ENCODE measurements at regions not wholly inside any gene's neighbourhood (a gene's known extent, or its start where the extent isn't known, plus 50 kb on each side); places are given as distances from the start of the nearest gene placed in this dataset.

- no peaks in the 10 kb centered on the region for H4K20me1 ChIP-seq (ENCODE audit: insufficient read depth)
- ChIA-PET RAD21 (ENCODE audit: low non-redundant PET in 1 of 2, low total read pairs in 2 of 2, uncharacterized antibody in 2 of 2, unreplicated experiment in 2 of 2) (interaction anchor here in 1 of 2 experiments (0.7 kb wide), 1 partner anchor 953 kb away, joined by 4 read pairs; no protein-coding TSS in a partner anchor), POLR2A (no interaction called here), CTCF (no interaction called here)
- H3K9me3 ChIP-seq (ENCODE audit: control insufficient read depth in 1 of 2, insufficient read depth in 1 of 2, low read depth in 1 of 2, low read length in 2 of 2), result no peaks in the 10 kb centered on the region
- no peaks in the 10 kb centered on the region for H3K36me3 ChIP-seq (ENCODE audit: control insufficient read depth in 1 of 2, insufficient read depth in 2 of 2, low read length in 2 of 2)
- H2AFZ ChIP-seq (ENCODE audit: low read depth, low read length, poor library complexity, severe bottlenecking), result no peak overlapping the region
- H3K9me2 ChIP-seq (ENCODE audit: insufficient read depth), result no peaks in the 10 kb centered on the region
- intact Hi-C loops (cut with micrococcal nuclease), result no loop called here
- no peak for ATAC-seq
- H3K79me2 ChIP-seq (ENCODE audit: insufficient read depth, low read length), result no peaks in the 10 kb centered on the region
- no TSS peak for BruUV-seq (replicated peaks)
- no peak overlapping the region for H3K4me3 ChIP-seq (replicated peaks in 1 of 2; ENCODE audit: low read depth in 1 of 2, low read length in 2 of 2)
- no peak overlapping the region for H3K4me2 ChIP-seq (ENCODE audit: low read length)
- peaks cover 0 to 8% of the 10 kb centered on the region in 2 experiments; a peak in 2 of 4 replicates for H3K4me1 ChIP-seq (ENCODE audit: control insufficient read depth in 1 of 2, insufficient read depth in 2 of 2, low read length in 2 of 2)
- H3K27me3 ChIP-seq (ENCODE audit: insufficient read depth, low read length), result no peaks in the 10 kb centered on the region
- no peak overlapping the region for H3K27ac ChIP-seq (ENCODE audit: low read depth, low read length)
- no peak for TF ChIP-seq ZFX (IDR thresholded peaks at IDR 0.05)
- no peak for TF ChIP-seq SIN3A (IDR thresholded peaks at IDR 0.05; ENCODE audit: low read depth)
- no peak for TF ChIP-seq SP1 (IDR thresholded peaks at IDR 0.05; ENCODE audit: low read depth)
- no peak for TF ChIP-seq FOSL1 (IDR thresholded peaks at IDR 0.05; ENCODE audit: low read depth)
- H3K9ac ChIP-seq (ENCODE audit: low read length), result no peak overlapping the region
- DNase-seq (ENCODE audit: low read depth, low spot score), result no peak
Measured at GRCh38 chr14:35988550-35988949, 162.4 kb downstream of the BRMS1L start.

GRCh38 chr14:35987731-35988130 is 161.6 kb downstream of the BRMS1L start:
- Histone ChIP-seq H3K36me3 (ENCODE audit: control insufficient read depth in 1 of 2, insufficient read depth in 2 of 2, low read length in 2 of 2) (no peaks in the 10 kb centered on the region), H4K20me1 (ENCODE audit: insufficient read depth) (no peaks in the 10 kb centered on the region), H3K4me3 (replicated peaks in 1 of 2; ENCODE audit: low read depth in 1 of 2, low read length in 2 of 2) (no peak overlapping the region), H3K27me3 (ENCODE audit: insufficient read depth, low read length) (no peaks in the 10 kb centered on the region), H3K79me2 (ENCODE audit: insufficient read depth, low read length) (no peaks in the 10 kb centered on the region), H3K9me3 (ENCODE audit: control insufficient read depth in 1 of 2, insufficient read depth in 1 of 2, low read depth in 1 of 2, low read length in 2 of 2) (no peaks in the 10 kb centered on the region), H3K9me2 (ENCODE audit: insufficient read depth) (no peaks in the 10 kb centered on the region), H3K4me2 (ENCODE audit: low read length) (no peak overlapping the region), H3K9ac (ENCODE audit: low read length) (no peak overlapping the region), H3K4me1 (ENCODE audit: control insufficient read depth in 1 of 2, insufficient read depth in 2 of 2, low read length in 2 of 2) (peaks cover 0 to 8% of the 10 kb centered on the region in 2 experiments; a peak in 2 of 4 replicates), H3K27ac (ENCODE audit: low read depth, low read length) (no peak overlapping the region), H2AFZ (ENCODE audit: low read depth, low read length, poor library complexity, severe bottlenecking) (no peak overlapping the region)
- no TSS peak for BruUV-seq (replicated peaks)
- ChIA-PET CTCF (no interaction called here), POLR2A (no interaction called here), RAD21 (ENCODE audit: low non-redundant PET in 1 of 2, low total read pairs in 2 of 2, uncharacterized antibody in 2 of 2, unreplicated experiment in 2 of 2) (interaction anchor here in 1 of 2 experiments (0.7 kb wide), 1 partner anchor 954 kb away, joined by 4 read pairs; no protein-coding TSS in a partner anchor)
- no peak for TF ChIP-seq ATF3 (IDR thresholded peaks at IDR 0.05)
- TF ChIP-seq ZBTB33 (IDR thresholded peaks at IDR 0.05; ENCODE audit: extremely low read depth, insufficient replicate concordance, low read length), result no peak
- TF ChIP-seq CBX3 (IDR thresholded peaks at IDR 0.05; ENCODE audit: low read depth), result no peak
- TF ChIP-seq FOSL1 (IDR thresholded peaks at IDR 0.05; ENCODE audit: low read depth), result no peak
- TF ChIP-seq MAX (IDR thresholded peaks at IDR 0.05), result no peak
- TF ChIP-seq JUND (IDR thresholded peaks at IDR 0.05), result no peak
- DNase-seq (ENCODE audit: low read depth, low spot score) (no peak), ATAC-seq (no peak)
- intact Hi-C loops (cut with micrococcal nuclease), result no loop called here

Measured in HCT116 (cell line).